ENCODE measurements at regions not wholly inside any gene's neighbourhood (a gene's known extent, or its start where the extent isn't known, plus 50 kb on each side); places are given as distances from the start of the nearest gene placed in this dataset.

DNA sequence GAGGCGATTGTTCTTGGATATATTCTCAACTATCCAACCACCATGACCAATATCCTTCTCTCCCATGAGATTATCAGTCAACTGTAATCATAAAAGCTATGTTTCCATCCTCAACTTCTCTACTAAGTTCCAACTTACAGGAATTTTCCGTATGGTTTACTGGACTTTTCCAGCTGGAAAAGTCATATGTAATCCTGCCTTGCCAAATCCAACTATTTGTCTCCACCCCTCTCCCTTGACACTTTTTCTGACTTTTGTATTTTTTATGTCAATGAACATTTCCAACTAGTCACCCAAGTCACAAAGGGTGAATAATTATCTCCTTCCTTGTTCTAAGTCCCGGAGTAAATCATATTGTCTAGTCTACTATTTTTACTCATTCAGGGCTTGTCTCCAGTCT, 293.1 kb downstream of the USP25 start:
- TF ChIP-seq TAF1 (IDR thresholded peaks at IDR 0.05; ENCODE audit: borderline replicate concordance, low read depth, low read length) (no peak), POLR2A (IDR thresholded peaks at IDR 0.05; ENCODE audit: low read depth, low read length) (no peak), POLR2AphosphoS5 (IDR thresholded peaks at IDR 0.05; ENCODE audit: low read depth, low read length) (no peak)
- no peak for DNase-seq (ENCODE audit: insufficient read length)
- no peak for FAIRE-seq

- no peak for DNase-seq (ENCODE audit: insufficient read length)
- no peak for TF ChIP-seq TAF1 (IDR thresholded peaks at IDR 0.05; ENCODE audit: borderline replicate concordance, low read depth, low read length)
- TF ChIP-seq POLR2A (IDR thresholded peaks at IDR 0.05; ENCODE audit: low read depth, low read length) = no peak
- TF ChIP-seq POLR2AphosphoS5 (IDR thresholded peaks at IDR 0.05; ENCODE audit: low read depth, low read length) = no peak
- no peak for FAIRE-seq
Measured at GRCh38 chr21:16028142-16028541, 298.4 kb downstream of the USP25 start.

- TF ChIP-seq TAF1 (IDR thresholded peaks at IDR 0.05; ENCODE audit: borderline replicate concordance, low read depth, low read length) (no peak), POLR2AphosphoS5 (IDR thresholded peaks at IDR 0.05; ENCODE audit: low read depth, low read length) (no peak), POLR2A (IDR thresholded peaks at IDR 0.05; ENCODE audit: low read depth, low read length) (no peak)
- no peak for FAIRE-seq
Measured at GRCh38 chr21:16028941-16029464, 299.2 kb downstream of the USP25 start.

GRCh38 chr21:16033193-16033592, 303.4 kb downstream of the USP25 start:
- FAIRE-seq (no peak), DNase-seq (ENCODE audit: insufficient read length) (no peak)
- no peak for TF ChIP-seq TAF1 (IDR thresholded peaks at IDR 0.05; ENCODE audit: borderline replicate concordance, low read depth, low read length)
- no peak for TF ChIP-seq POLR2AphosphoS5 (IDR thresholded peaks at IDR 0.05; ENCODE audit: low read depth, low read length)
- TF ChIP-seq POLR2A (IDR thresholded peaks at IDR 0.05; ENCODE audit: low read depth, low read length) = no peak

More at GRCh38 chr21:16028941-16029464, 299.2 kb downstream of the USP25 start:
- DNase-seq (ENCODE audit: insufficient read length) = no peak

DNA sequence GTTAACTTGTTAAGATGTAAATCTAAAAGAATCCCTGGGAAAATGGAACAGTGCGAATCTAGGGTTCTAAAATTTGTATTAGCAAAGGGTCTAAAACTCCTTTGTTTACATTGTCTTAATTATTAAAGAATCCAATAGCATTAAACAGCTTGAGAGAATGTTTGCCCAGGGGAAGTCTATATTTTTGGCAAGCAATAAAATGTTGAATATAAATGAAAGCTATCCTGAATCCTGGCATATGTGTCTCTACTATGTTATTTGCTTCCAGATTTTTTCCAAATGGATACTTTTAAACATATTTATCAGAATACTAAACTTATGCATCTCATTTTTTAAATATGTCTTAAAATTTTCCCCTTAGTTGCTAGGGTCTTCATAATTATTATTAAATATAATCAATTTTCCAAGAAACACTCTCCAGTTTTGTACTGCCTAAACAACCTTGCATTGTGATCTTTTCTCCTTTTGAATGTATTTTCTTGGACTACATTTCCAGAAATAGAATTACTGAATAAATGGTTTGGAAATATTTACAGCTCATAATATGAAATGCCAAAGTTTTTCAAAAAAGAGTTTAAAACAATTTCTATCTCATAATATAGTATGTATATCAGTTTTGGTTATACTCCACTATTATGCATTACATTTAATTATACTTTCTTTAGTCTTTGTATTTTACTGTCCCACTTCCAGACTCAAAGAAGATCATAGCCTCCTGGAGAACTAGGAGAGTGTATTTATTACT, 304.8 kb downstream of the USP25 start:
- DNase-seq (ENCODE audit: insufficient read length) = no peak
- no peak for TF ChIP-seq TAF1 (IDR thresholded peaks at IDR 0.05; ENCODE audit: borderline replicate concordance, low read depth, low read length)
- no peak for TF ChIP-seq POLR2AphosphoS5 (IDR thresholded peaks at IDR 0.05; ENCODE audit: low read depth, low read length)
- no peak for TF ChIP-seq POLR2A (IDR thresholded peaks at IDR 0.05; ENCODE audit: low read depth, low read length)
- no peak for FAIRE-seq

GRCh38 chr21:16037421-16037955, 307.7 kb downstream of the USP25 start:
- DNase-seq (ENCODE audit: insufficient read length) (no peak), FAIRE-seq (no peak)
- TF ChIP-seq POLR2A (IDR thresholded peaks at IDR 0.05; ENCODE audit: low read depth, low read length) (no peak), POLR2AphosphoS5 (IDR thresholded peaks at IDR 0.05; ENCODE audit: low read depth, low read length) (no peak)

DNA sequence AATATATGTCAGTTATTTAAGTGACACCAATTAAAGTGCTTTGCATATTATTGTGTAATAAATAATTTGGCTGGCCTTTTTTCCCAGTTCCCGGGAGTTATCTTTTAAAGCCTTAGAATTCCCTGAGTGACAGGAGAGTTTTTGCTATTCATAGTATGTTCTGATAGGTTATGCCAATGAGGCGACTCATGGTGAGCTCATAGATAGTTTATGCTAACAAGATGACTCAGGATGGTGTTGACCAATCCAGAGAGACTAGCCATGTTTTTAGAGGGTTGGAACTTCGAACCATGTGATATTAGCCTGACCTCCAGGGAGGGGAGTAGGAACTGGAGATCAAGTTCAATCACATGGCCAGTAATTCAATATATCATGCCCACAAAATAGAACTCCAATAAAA, 310.8 kb downstream of the USP25 start:
- TF ChIP-seq POLR2AphosphoS5 (IDR thresholded peaks at IDR 0.05; ENCODE audit: low read depth, low read length) = no peak
- TF ChIP-seq TAF1 (IDR thresholded peaks at IDR 0.05; ENCODE audit: borderline replicate concordance, low read depth, low read length) = no peak
- TF ChIP-seq POLR2A (IDR thresholded peaks at IDR 0.05; ENCODE audit: low read depth, low read length) = no peak
- DNase-seq (ENCODE audit: insufficient read length) (no peak), FAIRE-seq (no peak)

GRCh38 chr21:16044676-16045075, 314.9 kb downstream of the USP25 start:
- no peak for FAIRE-seq
- DNase-seq (ENCODE audit: insufficient read length) = no peak
- no peak for TF ChIP-seq POLR2AphosphoS5 (IDR thresholded peaks at IDR 0.05; ENCODE audit: low read depth, low read length)

DNA sequence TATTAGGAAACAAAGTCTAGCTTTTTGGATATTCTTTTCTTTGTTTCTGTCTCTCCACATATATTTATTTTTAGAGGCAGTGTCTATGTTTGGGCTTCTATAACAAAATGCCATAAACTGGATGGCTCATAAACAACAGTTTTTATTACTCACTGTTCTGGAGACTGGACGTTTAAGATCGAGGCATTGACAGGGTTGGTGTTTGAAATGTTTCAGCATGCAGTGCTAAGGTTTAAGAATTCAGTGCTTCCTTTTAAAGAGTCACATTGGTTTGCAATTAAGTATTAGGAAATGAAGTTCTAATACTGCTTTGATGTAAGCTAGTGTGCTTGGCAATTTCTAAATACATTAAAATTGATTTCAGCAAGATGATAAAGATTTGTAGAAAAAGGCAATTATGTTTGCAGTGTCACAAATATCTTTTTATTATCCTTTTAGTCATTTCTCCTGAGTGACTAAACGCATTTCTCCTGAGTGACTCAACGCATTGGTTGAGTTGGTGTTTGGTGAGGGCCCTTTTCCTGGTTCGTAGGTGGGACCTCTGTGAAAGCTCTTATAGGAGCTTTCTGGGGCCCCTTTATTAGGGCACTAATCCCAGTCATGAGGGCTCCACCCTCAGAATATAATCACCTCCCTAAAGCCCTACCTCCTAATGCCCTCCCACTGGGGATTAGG, 317.0 kb downstream of the USP25 start:
- DNase-seq (ENCODE audit: insufficient read length) (no peak), FAIRE-seq (no peak)
- TF ChIP-seq TAF1 (IDR thresholded peaks at IDR 0.05; ENCODE audit: borderline replicate concordance, low read depth, low read length) (no peak), POLR2AphosphoS5 (IDR thresholded peaks at IDR 0.05; ENCODE audit: low read depth, low read length) (no peak), POLR2A (IDR thresholded peaks at IDR 0.05; ENCODE audit: low read depth, low read length) (no peak)

GRCh38 chr21:16047904-16048303, 318.1 kb downstream of the USP25 start:
- FAIRE-seq (no peak), DNase-seq (ENCODE audit: insufficient read length) (no peak)
- TF ChIP-seq POLR2AphosphoS5 (IDR thresholded peaks at IDR 0.05; ENCODE audit: low read depth, low read length) = no peak
- no peak for TF ChIP-seq POLR2A (IDR thresholded peaks at IDR 0.05; ENCODE audit: low read depth, low read length)
- no peak for TF ChIP-seq TAF1 (IDR thresholded peaks at IDR 0.05; ENCODE audit: borderline replicate concordance, low read depth, low read length)

DNA sequence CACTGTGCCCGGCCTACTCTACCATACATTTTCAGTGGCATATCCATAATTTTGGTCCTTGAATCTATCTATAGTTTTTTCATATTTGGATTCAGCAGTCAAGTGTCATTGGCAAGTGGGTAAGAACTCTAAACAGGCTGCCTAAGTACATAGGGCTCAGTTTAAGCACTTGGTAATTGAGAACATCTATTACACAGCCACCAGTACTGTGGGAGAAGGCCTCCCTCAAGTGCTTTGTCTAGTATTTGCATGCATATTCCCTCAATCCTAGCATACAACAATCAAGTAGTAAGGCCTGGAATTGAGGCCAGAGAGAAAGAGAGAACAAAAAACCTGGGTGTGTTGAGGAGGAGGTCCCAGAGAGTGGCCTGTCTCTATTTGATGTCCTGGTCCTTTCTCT, 325.2 kb downstream of the USP25 start:
- DNase-seq (ENCODE audit: insufficient read length) (no peak), FAIRE-seq (no peak)

GRCh38 chr21:16058896-16059295, 329.1 kb downstream of the USP25 start:
- no peak for TF ChIP-seq POLR2A (IDR thresholded peaks at IDR 0.05; ENCODE audit: low read depth, low read length)
- TF ChIP-seq TAF1 (IDR thresholded peaks at IDR 0.05; ENCODE audit: borderline replicate concordance, low read depth, low read length) = no peak
- no peak for TF ChIP-seq POLR2AphosphoS5 (IDR thresholded peaks at IDR 0.05; ENCODE audit: low read depth, low read length)
- DNase-seq (ENCODE audit: insufficient read length) (no peak), FAIRE-seq (no peak)

More for the DNA sequence above, 325.2 kb downstream of the USP25 start:
- TF ChIP-seq POLR2A (IDR thresholded peaks at IDR 0.05; ENCODE audit: low read depth, low read length) = no peak
- no peak for TF ChIP-seq TAF1 (IDR thresholded peaks at IDR 0.05; ENCODE audit: borderline replicate concordance, low read depth, low read length)
- TF ChIP-seq POLR2AphosphoS5 (IDR thresholded peaks at IDR 0.05; ENCODE audit: low read depth, low read length) = no peak

All from GM12892 (cell line).